Pancreas (tissue), 10 donors: ENCODE measurements at regions not wholly inside any gene's neighbourhood (a gene's known extent, or its start where the extent isn't known, plus 50 kb on each side); places are given as distances from the start of the nearest gene placed in this dataset.

Experiments
- ATAC-seq, 4 donors: fragments of 200-7000 bp; cut with Tn5 transposase; one replicate each; pipeline versions ENCODE4 v1.8.0 to v1.9.1; 2020; ENCODE audit warnings: mild to moderate bottlenecking in 4 of 4, moderate library complexity in 4 of 4
- DNase-seq, 6 donors: peaks; one replicate each; pipeline ENCODE4 v3.0.0-alpha.2; 2020
- FAIRE-seq: peaks from 2 replicates; lab custom pipeline; 2012; peaks lifted over from hg19 to GRCh38; lab: Jason Lieb, UNC
- H3K27ac ChIP-seq, 4 donors: fragments of 200-600 bp; sonication (generic); 1 replicate in 3 of 4; 2 replicates in 1 of 4; pipeline versions ENCODE4 v1.5.0 to v1.8.0; 2020
- H3K27me3 ChIP-seq, 4 donors: fragments of 200-600 bp; one replicate each; pipeline ENCODE4 v1.8.0; 2021
- H3K36me3 ChIP-seq, 3 donors: fragments of 200-600 bp; sonication (generic) in 1 of 3; one replicate each; pipeline versions ENCODE4 v1.5.0 to v1.8.0; 2020 to 2021
- H3K4me1 ChIP-seq, 3 donors: fragments of 200-600 bp; one replicate each; pipeline ENCODE4 v1.8.0; 2021
- H3K4me3 ChIP-seq, 4 donors: fragments of 200-600 bp; sonication (generic) in 2 of 4; one replicate each; pipeline versions ENCODE4 v1.5.0 to v1.8.0; 2020 to 2021
- H3K9me3 ChIP-seq, 4 donors: fragments of 200-600 bp; one replicate each; pipeline ENCODE4 v1.8.0; 2021
- WGBS, 2 donors: extraction: QIAGEN DNeasy Blood & Tissue Kit; methylation state at CpG; one replicate each; pipeline ENCODE4 v1.1.7; 2013; 5-methylcytosine and 5-hydroxymethylcytosine counted together
- intact Hi-C, 3 donors: fragments of 100-400 bp; cut with DNase I; formaldehyde crosslinking; loops; one replicate each; pipeline versions ENCODE4 v1.11.1 to v1.14.2; 2022
- TF ChIP-seq, protein P1 (sequence below), 4 donors: fragments of 200-600 bp; sonication (generic) in 3 of 4; IDR thresholded peaks; one replicate each; pipeline versions ENCODE4 v1.5.0 to v1.8.0; 2021; ENCODE audit warnings: antibody characterized with exemption in 4 of 4
- donor health status: healthy with polysubstance abuse.
- donor health status: DM: no; HTN: no; CAD: no; lungs with moderate emphysema.
- donor health status: DM: no; HTN: no; CAD: no.
- donor health status: control.
- donor health status: control.
- donor health status: Bipolar disorder and iron deficiency.
- donor health status: DM: yes; HTN: yes; CAD: no.
- donor health status: DM: no; HTN: no; CAD: no.
- donor health status: DM: no; HTN: no; CAD: no.
- donor health status: DM: yes; HTN: yes; CAD: no.

DNA sequence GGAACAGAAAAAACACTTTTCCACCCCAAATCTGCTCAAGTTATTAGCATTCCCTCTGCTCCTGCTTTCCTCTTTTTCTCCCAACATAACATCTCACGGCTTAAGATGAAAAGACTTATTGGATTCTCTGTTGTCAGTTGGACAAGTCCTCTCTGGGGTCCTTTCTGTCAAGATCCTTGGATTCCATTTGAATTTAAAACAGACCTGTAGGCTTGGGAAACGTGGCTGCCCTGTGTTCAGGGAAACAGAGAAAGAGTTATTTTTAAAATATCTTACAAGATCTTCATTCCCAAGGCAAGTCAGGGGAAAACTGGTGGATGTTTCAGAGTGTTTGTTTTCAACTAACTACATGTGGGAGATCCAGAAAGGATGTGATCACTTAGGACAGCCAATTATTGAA lies 322.9 kb downstream of the SAMD5 start:
- H3K4me3 ChIP-seq: no peak overlapping the region
- TF ChIP-seq, protein P1, sequence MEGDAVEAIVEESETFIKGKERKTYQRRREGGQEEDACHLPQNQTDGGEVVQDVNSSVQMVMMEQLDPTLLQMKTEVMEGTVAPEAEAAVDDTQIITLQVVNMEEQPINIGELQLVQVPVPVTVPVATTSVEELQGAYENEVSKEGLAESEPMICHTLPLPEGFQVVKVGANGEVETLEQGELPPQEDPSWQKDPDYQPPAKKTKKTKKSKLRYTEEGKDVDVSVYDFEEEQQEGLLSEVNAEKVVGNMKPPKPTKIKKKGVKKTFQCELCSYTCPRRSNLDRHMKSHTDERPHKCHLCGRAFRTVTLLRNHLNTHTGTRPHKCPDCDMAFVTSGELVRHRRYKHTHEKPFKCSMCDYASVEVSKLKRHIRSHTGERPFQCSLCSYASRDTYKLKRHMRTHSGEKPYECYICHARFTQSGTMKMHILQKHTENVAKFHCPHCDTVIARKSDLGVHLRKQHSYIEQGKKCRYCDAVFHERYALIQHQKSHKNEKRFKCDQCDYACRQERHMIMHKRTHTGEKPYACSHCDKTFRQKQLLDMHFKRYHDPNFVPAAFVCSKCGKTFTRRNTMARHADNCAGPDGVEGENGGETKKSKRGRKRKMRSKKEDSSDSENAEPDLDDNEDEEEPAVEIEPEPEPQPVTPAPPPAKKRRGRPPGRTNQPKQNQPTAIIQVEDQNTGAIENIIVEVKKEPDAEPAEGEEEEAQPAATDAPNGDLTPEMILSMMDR (IDR thresholded peaks at IDR 0.05): no peak
- no peak overlapping the region for H3K27ac ChIP-seq
- H3K36me3 ChIP-seq: no peaks in the 10 kb centered on the region
- no peak for FAIRE-seq
- no peaks in the 10 kb centered on the region for H3K4me1 ChIP-seq
- no peak for DNase-seq
- 76 to 91% methylated on average over 2 of the region's 2 CpGs for WGBS, 2 donors
- no peaks in the 10 kb centered on the region for H3K27me3 ChIP-seq
- no peak for ATAC-seq
- intact Hi-C loops: no loop called here
- H3K9me3 ChIP-seq: no peaks in the 10 kb centered on the region

DNA sequence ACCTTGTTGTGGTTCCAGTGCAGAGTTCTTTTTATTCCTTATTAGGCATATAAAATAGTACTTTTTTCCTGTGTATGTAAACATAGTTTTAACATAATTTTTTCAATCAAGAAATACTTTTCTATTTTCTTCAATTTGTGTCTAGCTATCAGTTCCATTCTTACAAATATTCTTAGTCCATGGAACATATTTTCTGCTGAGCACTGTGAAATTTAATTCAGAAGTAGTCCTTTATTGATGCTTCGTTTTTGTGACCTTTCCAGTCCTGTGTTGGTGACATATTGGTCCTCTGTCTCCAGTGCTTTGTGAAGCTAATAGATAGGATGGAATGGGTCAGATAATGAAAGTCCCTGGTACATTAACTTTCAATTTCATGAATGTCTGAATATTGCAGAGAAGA lies 325.1 kb downstream of the SAMD5 start:
- no peaks in the 10 kb centered on the region for H3K4me1 ChIP-seq
- WGBS, 2 donors: 73 to 86% methylated on average over 1 of the region's 1 CpG
- no peaks in the 10 kb centered on the region for H3K9me3 ChIP-seq
- DNase-seq: no peak
- H3K36me3 ChIP-seq: no peaks in the 10 kb centered on the region
- intact Hi-C loops: no loop called here
- ATAC-seq: no peak
- no peak overlapping the region for H3K4me3 ChIP-seq
- H3K27me3 ChIP-seq: no peaks in the 10 kb centered on the region
- H3K27ac ChIP-seq: no peak overlapping the region
- no peak for FAIRE-seq
- TF ChIP-seq, protein P1 (IDR thresholded peaks at IDR 0.05): no peak

DNA sequence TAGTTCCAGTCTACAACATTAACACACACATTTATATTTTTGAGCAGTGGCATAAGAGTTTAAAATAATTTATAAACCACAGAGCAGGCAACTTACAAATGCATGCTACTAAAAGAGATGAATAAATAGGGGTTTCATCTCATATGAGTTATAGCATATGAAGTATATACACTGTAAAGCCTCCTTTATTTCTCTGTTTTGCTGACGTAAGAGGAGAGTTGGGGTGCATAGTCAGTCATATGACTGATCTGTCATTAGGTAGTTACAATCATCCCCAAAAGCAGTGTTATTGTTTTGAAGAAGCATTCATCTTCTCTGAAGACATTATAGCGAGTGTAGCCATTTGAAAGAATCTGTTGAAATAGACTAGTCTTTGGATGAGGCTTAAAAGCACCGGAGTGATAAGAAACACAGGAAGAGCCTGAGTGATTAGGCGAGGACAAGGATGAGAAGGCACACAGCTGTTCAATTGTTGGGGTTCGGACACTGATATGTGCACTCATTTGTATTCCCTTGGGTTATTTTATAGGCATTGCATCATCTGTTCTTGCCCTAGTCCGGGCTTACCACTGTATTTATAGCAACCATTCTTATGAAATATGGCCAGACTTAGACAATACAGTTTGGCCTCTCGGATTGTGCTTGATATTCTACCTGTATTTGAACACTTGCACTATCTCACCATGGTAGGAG lies 325.7 kb downstream of the SAMD5 start:
- WGBS, 2 donors: 66 to 77% methylated on average over 7 of the region's 7 CpGs
- intact Hi-C loops: no loop called here

DNA sequence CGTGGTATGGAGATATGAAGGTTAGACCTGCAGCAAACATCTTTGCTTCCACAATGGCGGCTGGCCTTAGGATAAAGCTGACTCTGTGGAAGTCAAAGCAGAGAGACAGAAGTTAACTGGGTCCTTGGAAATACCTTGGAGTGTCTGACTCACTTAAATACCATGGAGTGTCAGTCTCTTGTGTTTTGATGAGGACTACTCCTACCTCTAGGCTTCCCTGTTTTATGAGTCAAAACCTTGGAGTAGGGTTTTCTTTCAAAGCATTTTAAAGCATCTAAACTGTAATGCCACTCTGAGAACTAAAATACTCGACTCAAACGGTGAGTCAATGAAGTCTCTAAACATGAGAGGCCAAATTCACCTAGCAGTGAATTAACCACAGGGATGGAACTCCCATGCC lies 329.1 kb downstream of the SAMD5 start:
- H3K9me3 ChIP-seq: no peaks in the 10 kb centered on the region
- no peak overlapping the region for H3K4me3 ChIP-seq
- no peaks in the 10 kb centered on the region for H3K36me3 ChIP-seq
- H3K27ac ChIP-seq: no peak overlapping the region
- no peak for ATAC-seq
- no peak for FAIRE-seq
- peaks cover 0 to 17% (median 9%) of the 10 kb centered on the region in 3 donors for H3K4me1 ChIP-seq
- 91 to 94% methylated on average over 4 of the region's 4 CpGs for WGBS, 2 donors
- H3K27me3 ChIP-seq: no peaks in the 10 kb centered on the region
- no peak for DNase-seq
- intact Hi-C loops: no loop called here
- TF ChIP-seq, protein P1 (IDR thresholded peaks at IDR 0.05): no peak

More for the DNA sequence above, 325.7 kb downstream of the SAMD5 start:
- no peaks in the 10 kb centered on the region for H3K27me3 ChIP-seq
- no peak overlapping the region for H3K4me3 ChIP-seq
- no peak for DNase-seq
- TF ChIP-seq, protein P1 (IDR thresholded peaks at IDR 0.05): no peak
- no peak for ATAC-seq
- H3K4me1 ChIP-seq: no peaks in the 10 kb centered on the region
- no peak overlapping the region for H3K27ac ChIP-seq
- no peaks in the 10 kb centered on the region for H3K36me3 ChIP-seq
- FAIRE-seq: no peak
- H3K9me3 ChIP-seq: no peaks in the 10 kb centered on the region
